A549 (cell line): ENCODE measurements at regions not wholly inside any gene's neighbourhood (a gene's known extent, or its start where the extent isn't known, plus 50 kb on each side); places are given as distances from the start of the nearest gene placed in this dataset.

Experiments
- ATAC-seq, 2 experiments: fragments of 200-7000 bp in 1 of 2; fragments of >200 bp in 1 of 2; cut with Nextera tagmentation in 1 of 2; cut with Tn5 transposase in 1 of 2; 3 replicates each; pipeline versions ENCODE4 v1.8.0 to v1.9.1; 2018 to 2020; ENCODE audit warnings: mild to moderate bottlenecking in 1 of 2, moderate library complexity in 1 of 2
- CTCF ChIA-PET: fragments of 300-600 bp; sonication (Branson Sonifier 250); formaldehyde crosslinking; extraction: SDS; loops from one replicate; lab custom pipeline; 2021; ENCODE audit warnings: antibody characterized with exemption, inconsistent platforms; lab: Yijun Ruan, JAX
- POLR2A ChIA-PET: fragments of 350-600 bp; formaldehyde crosslinking; extraction: SDS; loops from one replicate; lab custom pipeline; 2021; ENCODE audit warnings: antibody characterized with exemption, inconsistent platforms; lab: Yijun Ruan, JAX
- DNase-seq, 2 experiments: peaks; one replicate each; pipeline versions ENCODE4 v3.0.0 to v3.0.0-alpha.2; 2011 to 2016; ENCODE audit warnings: low read depth in 1 of 2, low spot score in 1 of 2
- FAIRE-seq: peaks from 2 replicates; lab custom pipeline; 2011; peaks lifted over from hg19 to GRCh38; lab: Jason Lieb, UNC
- H3K27ac ChIP-seq, 2 experiments: fragments of >200 bp; sonication (Bioruptor Twin); formaldehyde crosslinking; 3 replicates each; pipeline ENCODE4 v1.5.1; 2016 to 2017
- H3K4me1 ChIP-seq: fragments of >200 bp; sonication (Bioruptor Twin); formaldehyde crosslinking; 3 replicates; pipeline ENCODE4 v1.6.1; 2016
- H3K4me2 ChIP-seq: fragments of >200 bp; sonication (Bioruptor Twin); formaldehyde crosslinking; 3 replicates; pipeline ENCODE4 v1.6.1; 2016
- H3K4me3 ChIP-seq: fragments of >200 bp; sonication (Bioruptor Twin); formaldehyde crosslinking; 3 replicates; pipeline ENCODE4 v1.5.1; 2016
- H3K9me3 ChIP-seq: fragments of >200 bp; sonication (Bioruptor Twin); formaldehyde crosslinking; 3 replicates; pipeline ENCODE4 v1.6.1; 2016
- ATOH8 ChIP-seq: fragments of 250-450 bp; sonication (Bioruptor Pico); IDR thresholded peaks from 2 replicates; pipeline ENCODE4 v1.5.0; 2020; ENCODE audit warnings: low read depth, mild to moderate bottlenecking, moderate library complexity
- BHLHE40 ChIP-seq: IDR thresholded peaks from 2 replicates; pipeline ENCODE4 v1.6.1; 2012; ENCODE audit warnings: low read depth, low read length, inconsistent platforms
- CHD2 ChIP-seq: fragments of 150-350 bp; IDR thresholded peaks from 2 replicates; pipeline ENCODE4 v1.6.1; 2014; ENCODE audit warnings: low read length; ENCODE audit not compliant: partially characterized antibody
- FOSL2 ChIP-seq, 2 experiments: fragments of 450-650 bp in 1 of 2; fragments of >200 bp in 1 of 2; sonication (Bioruptor Twin) in 1 of 2; formaldehyde crosslinking; IDR thresholded peaks; 2 replicates each; pipeline versions ENCODE4 v1.5.0 to v1.6.1; 2016 to 2020; ENCODE audit warnings: mild to moderate bottlenecking in 1 of 2, moderate library complexity in 1 of 2
- FOXS1 ChIP-seq: fragments of 250-450 bp; sonication (Bioruptor Pico); IDR thresholded peaks from 2 replicates; pipeline ENCODE4 v1.5.0; 2020; ENCODE audit warnings: mild to moderate bottlenecking, moderate library complexity
- HEYL ChIP-seq: fragments of 250-450 bp; sonication (Bioruptor Pico); IDR thresholded peaks from 2 replicates; pipeline ENCODE4 v1.8.0; 2021; ENCODE audit warnings: mild to moderate bottlenecking, moderate library complexity
- HOXA7 ChIP-seq: fragments of 250-450 bp; sonication (Bioruptor Pico); IDR thresholded peaks from 2 replicates; pipeline ENCODE4 v1.5.0; 2020; ENCODE audit warnings: mild to moderate bottlenecking, moderate library complexity
- KDM1A ChIP-seq: fragments of 200-600 bp; sonication (generic); IDR thresholded peaks from 2 replicates; pipeline ENCODE4 v1.6.1; 2016; ENCODE audit warnings: low read depth, mild to moderate bottlenecking
- MAZ ChIP-seq: fragments of 150-350 bp; IDR thresholded peaks from 2 replicates; pipeline ENCODE4 v1.6.1; 2014; ENCODE audit warnings: antibody characterized with exemption, low read depth, low read length, borderline replicate concordance
- RARB ChIP-seq: fragments of 250-450 bp; sonication (Bioruptor Pico); IDR thresholded peaks from 2 replicates; pipeline ENCODE4 v1.8.0; 2021; ENCODE audit warnings: mild to moderate bottlenecking, moderate library complexity
- REST ChIP-seq: fragments of 200-600 bp; sonication (generic); IDR thresholded peaks from 2 replicates; pipeline ENCODE4 v1.6.1; 2016; ENCODE audit warnings: antibody characterized with exemption, mild to moderate bottlenecking, moderate library complexity
- RNF2 ChIP-seq: fragments of 200-600 bp; sonication (generic); IDR thresholded peaks from 2 replicates; pipeline ENCODE4 v1.6.1; 2016; ENCODE audit warnings: low read depth, mild to moderate bottlenecking, antibody characterized with exemption, moderate library complexity, borderline replicate concordance
- SMC3 ChIP-seq: fragments of >200 bp; sonication (Bioruptor Twin); formaldehyde crosslinking; IDR thresholded peaks from 3 replicates; pipeline ENCODE4 v1.6.1; 2018; ENCODE audit warnings: inconsistent platforms
- TP53 ChIP-seq: fragments of 250-450 bp; sonication (Bioruptor Pico); IDR thresholded peaks from 2 replicates; pipeline ENCODE4 v1.5.0; 2021; ENCODE audit warnings: mild to moderate bottlenecking, moderate library complexity
- USF2 ChIP-seq: fragments of 450-650 bp; IDR thresholded peaks from 2 replicates; pipeline ENCODE4 v1.6.1; 2014; ENCODE audit warnings: antibody characterized with exemption
- ZC3H11A ChIP-seq: fragments of 450-650 bp; IDR thresholded peaks from 2 replicates; pipeline ENCODE4 v1.6.1; 2014; ENCODE audit warnings: antibody characterized with exemption, mild to moderate bottlenecking
- ZNF302 ChIP-seq: fragments of 250-450 bp; sonication (Bioruptor Pico); IDR thresholded peaks from 2 replicates; pipeline ENCODE4 v1.9.0; 2021; ENCODE audit warnings: inconsistent platforms, mild to moderate bottlenecking, moderate library complexity
- WGBS: methylation state at CpG from one replicate; pipeline ENCODE4 v1.1.6; 2017; ENCODE audit errors: missing lambda C conversion rate; 5-methylcytosine and 5-hydroxymethylcytosine counted together
- TF ChIP-seq, protein P1 (sequence below): fragments of >200 bp; sonication (Bioruptor Twin); formaldehyde crosslinking; IDR thresholded peaks from 2 replicates; pipeline ENCODE4 v1.6.1; 2016
- TF ChIP-seq, protein P2 (sequence below): fragments of 250-450 bp; sonication (Bioruptor Pico); IDR thresholded peaks from 2 replicates; pipeline ENCODE4 v1.5.0; 2021; ENCODE audit warnings: mild to moderate bottlenecking, moderate library complexity, borderline replicate concordance
- TF ChIP-seq, protein P3 (sequence below): IDR thresholded peaks from 2 replicates; pipeline ENCODE4 v1.6.1; 2012

DNA sequence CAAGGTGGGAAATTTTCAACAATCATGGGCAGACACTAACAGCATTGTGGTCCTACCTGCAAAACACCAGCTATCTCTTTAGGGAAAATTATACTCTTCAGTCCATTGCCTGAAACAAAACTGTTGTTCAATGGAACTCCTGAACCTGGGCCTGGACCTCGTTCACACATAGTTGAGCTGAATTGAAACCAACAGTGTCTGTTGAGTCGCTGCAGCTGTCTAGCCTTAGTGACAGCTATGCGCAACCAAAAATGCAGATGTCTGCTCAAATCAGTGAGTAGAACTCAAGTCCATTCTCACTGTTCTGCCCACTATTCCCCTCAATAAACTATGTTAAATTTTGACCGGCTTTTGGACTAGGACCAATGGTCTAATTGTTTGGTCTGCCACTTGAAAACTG, 286.2 kb downstream of the TFAP2A start:
- no peak overlapping the region for H3K4me3 ChIP-seq
- ATAC-seq (no peak), DNase-seq (no peak), FAIRE-seq (no peak)
- 74% methylated on average over 4 of the region's 4 CpGs for WGBS
- ChIA-PET CTCF (no interaction called here), POLR2A (no interaction called here)
- H3K9me3 ChIP-seq = no peaks in the 10 kb centered on the region
- H3K4me2 ChIP-seq = no peak overlapping the region
- H3K4me1 ChIP-seq = no peaks in the 10 kb centered on the region
- no peak overlapping the region for H3K27ac ChIP-seq
- no peak for TF ChIP-seq ZC3H11A
- no peak for TF ChIP-seq CHD2
- TF ChIP-seq SMC3 = no peak
- TF ChIP-seq RNF2 = no peak
- TF ChIP-seq KDM1A = no peak
- TF ChIP-seq, protein P1, sequence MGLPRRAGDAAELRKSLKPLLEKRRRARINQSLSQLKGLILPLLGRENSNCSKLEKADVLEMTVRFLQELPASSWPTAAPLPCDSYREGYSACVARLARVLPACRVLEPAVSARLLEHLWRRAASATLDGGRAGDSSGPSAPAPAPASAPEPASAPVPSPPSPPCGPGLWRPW = no peak
- no peak for TF ChIP-seq ZNF302

- Histone ChIP-seq H3K4me2 (no peak overlapping the region), H3K9me3 (no peaks in the 10 kb centered on the region), H3K27ac (no peak overlapping the region), H3K4me1 (no peaks in the 10 kb centered on the region), H3K4me3 (no peak overlapping the region)
- 84% methylated on average over 1 of the region's 1 CpG for WGBS
- no peak for FAIRE-seq
- CTCF ChIA-PET = no interaction called here
- no peak for ATAC-seq
- DNase-seq = no peak
- no peak for TF ChIP-seq HEYL
- TF ChIP-seq, protein P2, sequence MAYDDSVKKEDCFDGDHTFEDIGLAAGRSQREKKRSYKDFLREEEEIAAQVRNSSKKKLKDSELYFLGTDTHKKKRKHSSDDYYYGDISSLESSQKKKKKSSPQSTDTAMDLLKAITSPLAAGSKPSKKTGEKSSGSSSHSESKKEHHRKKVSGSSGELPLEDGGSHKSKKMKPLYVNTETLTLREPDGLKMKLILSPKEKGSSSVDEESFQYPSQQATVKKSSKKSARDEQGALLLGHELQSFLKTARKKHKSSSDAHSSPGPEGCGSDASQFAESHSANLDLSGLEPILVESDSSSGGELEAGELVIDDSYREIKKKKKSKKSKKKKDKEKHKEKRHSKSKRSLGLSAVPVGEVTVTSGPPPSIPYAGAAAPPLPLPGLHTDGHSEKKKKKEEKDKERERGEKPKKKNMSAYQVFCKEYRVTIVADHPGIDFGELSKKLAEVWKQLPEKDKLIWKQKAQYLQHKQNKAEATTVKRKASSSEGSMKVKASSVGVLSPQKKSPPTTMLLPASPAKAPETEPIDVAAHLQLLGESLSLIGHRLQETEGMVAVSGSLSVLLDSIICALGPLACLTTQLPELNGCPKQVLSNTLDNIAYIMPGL (CRISPR knock-in tag) = no peak
- no peak for TF ChIP-seq USF2
- TF ChIP-seq, protein P3, sequence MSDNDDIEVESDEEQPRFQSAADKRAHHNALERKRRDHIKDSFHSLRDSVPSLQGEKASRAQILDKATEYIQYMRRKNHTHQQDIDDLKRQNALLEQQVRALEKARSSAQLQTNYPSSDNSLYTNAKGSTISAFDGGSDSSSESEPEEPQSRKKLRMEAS = no peak
- TF ChIP-seq TP53 (CRISPR knock-in tag) = no peak
- TF ChIP-seq FOXS1 (CRISPR knock-in tag) = no peak
- no peak for TF ChIP-seq BHLHE40
- no peak for TF ChIP-seq ZNF302
- TF ChIP-seq FOSL2 (IDR thresholded peaks at IDR 0.05) = no peak
- no peak for TF ChIP-seq FOSL2 (CRISPR knock-in tag; IDR thresholded peaks at IDR 0.05)
- POLR2A ChIA-PET = no interaction called here
These were observed 292.7 kb downstream of the TFAP2A start for GRCh38 chr6:10122164-10122563.

DNA sequence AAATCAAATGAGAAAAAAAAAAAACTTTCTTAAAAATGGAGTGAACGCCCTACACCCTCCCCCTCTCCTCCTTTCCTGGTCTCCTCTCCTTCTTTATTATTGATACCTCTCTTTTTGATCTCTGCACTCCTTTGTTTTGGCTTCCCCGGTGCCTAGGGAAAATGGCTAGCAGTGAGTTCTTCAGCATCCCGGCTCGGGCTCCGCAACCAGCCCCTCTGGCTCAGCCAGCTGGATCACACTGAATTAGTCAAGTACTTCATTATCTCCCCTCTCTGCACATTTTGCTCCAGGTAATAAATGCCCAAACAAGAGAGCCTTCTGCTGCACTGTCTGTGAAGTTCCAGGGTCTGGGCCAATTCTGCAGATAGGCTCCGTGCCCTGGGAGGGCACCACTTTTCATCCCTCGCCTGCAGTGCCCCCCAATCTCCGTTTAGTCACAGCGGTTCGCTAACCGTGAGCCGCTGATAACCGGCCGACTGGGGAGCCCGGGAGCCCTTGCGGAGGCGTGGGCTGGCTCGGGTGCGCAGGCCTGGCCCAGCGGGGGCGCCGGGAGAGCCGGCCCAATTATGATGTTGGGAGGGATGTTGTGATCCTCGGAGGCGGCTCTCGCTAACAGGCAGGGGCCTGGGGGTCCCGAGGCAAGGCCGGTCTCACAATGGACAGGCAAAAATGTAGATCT, 301.9 kb downstream of the TFAP2A start:
- TF ChIP-seq HOXA7 (CRISPR knock-in tag) = no peak
- no peak for TF ChIP-seq BHLHE40
- TF ChIP-seq FOSL2 (IDR thresholded peaks at IDR 0.05) = no peak
- no peak for TF ChIP-seq FOSL2 (CRISPR knock-in tag; IDR thresholded peaks at IDR 0.05)
- TF ChIP-seq REST = no peak
- TF ChIP-seq RARB (CRISPR knock-in tag) = no peak
- TF ChIP-seq TP53 (CRISPR knock-in tag) = no peak
- TF ChIP-seq USF2 = no peak
- no peak for TF ChIP-seq ATOH8 (CRISPR knock-in tag)
- TF ChIP-seq MAZ = no peak
- FAIRE-seq (no peak), ATAC-seq (no peak), DNase-seq (no peak)
- WGBS = 89% methylated on average over 24 of the region's 28 CpGs
- Histone ChIP-seq H3K27ac (no peak overlapping the region), H3K9me3 (no peaks in the 10 kb centered on the region), H3K4me1 (no peaks in the 10 kb centered on the region), H3K4me3 (no peak overlapping the region), H3K4me2 (no peak overlapping the region)
- POLR2A ChIA-PET = no interaction called here
- CTCF ChIA-PET = no interaction called here
